HUDEP-2 (cell line): ENCODE measurements at regions not wholly inside any gene's neighbourhood (a gene's known extent, or its start where the extent isn't known, plus 50 kb on each side); places are given as distances from the start of the nearest gene placed in this dataset.
"Not testable (repeated sequence)": the region's sequence is repeated elsewhere in the genome, so short reads cannot be mapped to it uniquely, and the experiment has no call there.

Experiments
- DNase-seq, 76 experiments: peaks; one replicate each; lab custom pipeline; 2025; ENCODE audit not compliant: unreplicated experiment in 76 of 76; lab: John Stamatoyannopoulos, UW

- DNase-seq: no peak
Observed at GRCh38 chr14:88981948-88982347, 157.5 kb downstream of the TTC8 start.

- DNase-seq: no peak
Observed at GRCh38 chr14:88983755-88984154, 159.3 kb downstream of the TTC8 start.

- DNase-seq: no peak
Observed at GRCh38 chr14:88985654-88986053, 161.2 kb downstream of the TTC8 start.

GRCh38 chr14:88986146-88986841, 161.8 kb downstream of the TTC8 start:
- DNase-seq: no peak

- not testable (repeated sequence) for DNase-seq
Observed at GRCh38 chr14:88986908-88987307, 162.5 kb downstream of the TTC8 start.

GRCh38 chr14:88987516-88987915, 163.1 kb downstream of the TTC8 start:
- DNase-seq: no peak

GRCh38 chr14:88989911-88990310, 165.5 kb downstream of the TTC8 start:
- DNase-seq: no peak

GRCh38 chr14:88990856-88991255, 166.4 kb downstream of the TTC8 start:
- DNase-seq: no peak

- DNase-seq: no peak
Observed at GRCh38 chr14:88992011-88992410, 167.6 kb downstream of the TTC8 start.

GRCh38 chr14:88993946-88994345, 169.5 kb downstream of the TTC8 start:
- no peak for DNase-seq

GRCh38 chr14:88995437-88996198, 171.2 kb downstream of the TTC8 start:
- DNase-seq: no peak

- DNase-seq: no peak
Observed at GRCh38 chr14:88998027-88998426, 173.6 kb downstream of the TTC8 start.

GRCh38 chr14:88999137-88999536, 174.7 kb downstream of the TTC8 start:
- DNase-seq: no peak

- DNase-seq: peak in 22 of 76 experiments; percentile 1 to 36 (median 8)
Observed at GRCh38 chr14:89000007-89000942, 175.8 kb downstream of the TTC8 start.

GRCh38 chr14:89004166-89004565, 179.7 kb downstream of the TTC8 start:
- no peak for DNase-seq

GRCh38 chr14:89007906-89008305, 183.5 kb downstream of the TTC8 start:
- no peak for DNase-seq

GRCh38 chr14:89011355-89012281, 187.2 kb downstream of the TTC8 start:
- DNase-seq: no peak

- DNase-seq: no peak
Observed at GRCh38 chr14:89012282-89013097, 188.0 kb downstream of the TTC8 start.

- DNase-seq: peak in 11 of 76 experiments; percentile 1 to 33 (median 8)
Observed at GRCh38 chr14:89013098-89013504, 188.7 kb downstream of the TTC8 start.
